ENCODE measurements at regions not wholly inside any gene's neighbourhood (a gene's known extent, or its start where the extent isn't known, plus 50 kb on each side); places are given as distances from the start of the nearest gene placed in this dataset.

- Histone ChIP-seq H3K4me3 (ENCODE audit: low read length in 2 of 2) (no peak overlapping the region), H3K9me3 (ENCODE audit: control insufficient read depth, low read length) (no peaks in the 10 kb centered on the region), H3K27ac (ENCODE audit: low read depth in 1 of 2, low read length in 2 of 2) (no peak overlapping the region), H3K4me1 (ENCODE audit: control insufficient read depth in 1 of 2, insufficient read depth in 2 of 2, low read length in 2 of 2) (no peaks in the 10 kb centered on the region), H3K36me3 (ENCODE audit: control insufficient read depth in 1 of 2, insufficient read depth in 2 of 2, low read length in 1 of 2) (no peaks in the 10 kb centered on the region), H3K27me3 (ENCODE audit: control insufficient read depth in 1 of 2, insufficient read depth in 2 of 2, low read length in 1 of 2) (no peaks in the 10 kb centered on the region)
- no peak for ATAC-seq (ENCODE audit: low FRiP score)
- intact Hi-C loops (cut with DNase I) = no loop called here
- no peak for DNase-seq
Measured at GRCh38 chr3:84538597-84538996, 420.2 kb upstream of the CADM2 start.

GRCh38 chr3:84547207-84547606, 411.6 kb upstream of the CADM2 start:
- H3K36me3 ChIP-seq (ENCODE audit: control insufficient read depth in 1 of 2, insufficient read depth in 2 of 2, low read length in 1 of 2) = no peaks in the 10 kb centered on the region
- ATAC-seq (ENCODE audit: low FRiP score) = no peak
- no peak for DNase-seq
- WGBS, 2 donors = 48 to 50% methylated on average over 3 of the region's 3 CpGs
- H3K9me3 ChIP-seq (ENCODE audit: control insufficient read depth, low read length) = no peaks in the 10 kb centered on the region
- intact Hi-C loops (cut with DNase I) = loop anchor here in 1 of 2 donors (10.0 kb wide), 1 partner anchor 1028 kb away; no protein-coding TSS in a partner anchor
- no peaks in the 10 kb centered on the region for H3K27me3 ChIP-seq (ENCODE audit: control insufficient read depth in 1 of 2, insufficient read depth in 2 of 2, low read length in 1 of 2)
- no peak overlapping the region for H3K27ac ChIP-seq (ENCODE audit: low read depth in 1 of 2, low read length in 2 of 2)
- H3K4me1 ChIP-seq (ENCODE audit: control insufficient read depth in 1 of 2, insufficient read depth in 2 of 2, low read length in 2 of 2) = no peaks in the 10 kb centered on the region
- H3K4me3 ChIP-seq (ENCODE audit: low read length in 2 of 2) = no peak overlapping the region

GRCh38 chr3:84547971-84548970, 410.5 kb upstream of the CADM2 start:
- H3K9me3 ChIP-seq (ENCODE audit: control insufficient read depth, low read length) = no peaks in the 10 kb centered on the region
- 56 to 57% methylated on average over 23 of the region's 23 CpGs for WGBS, 2 donors
- no peak for DNase-seq
- H3K4me1 ChIP-seq (ENCODE audit: control insufficient read depth in 1 of 2, insufficient read depth in 2 of 2, low read length in 2 of 2) = no peaks in the 10 kb centered on the region
- no peaks in the 10 kb centered on the region for H3K27me3 ChIP-seq (ENCODE audit: control insufficient read depth in 1 of 2, insufficient read depth in 2 of 2, low read length in 1 of 2)
- ATAC-seq (ENCODE audit: low FRiP score) = peak; percentile 57
- H3K36me3 ChIP-seq (ENCODE audit: control insufficient read depth in 1 of 2, insufficient read depth in 2 of 2, low read length in 1 of 2) = no peaks in the 10 kb centered on the region
- intact Hi-C loops (cut with DNase I) = loop anchor here in 1 of 2 donors (10.0 kb wide), 1 partner anchor 1027 kb away; no protein-coding TSS in a partner anchor
- no peak overlapping the region for H3K4me3 ChIP-seq (ENCODE audit: low read length in 2 of 2)
- H3K27ac ChIP-seq (ENCODE audit: low read depth in 1 of 2, low read length in 2 of 2) = no peak overlapping the region

DNA sequence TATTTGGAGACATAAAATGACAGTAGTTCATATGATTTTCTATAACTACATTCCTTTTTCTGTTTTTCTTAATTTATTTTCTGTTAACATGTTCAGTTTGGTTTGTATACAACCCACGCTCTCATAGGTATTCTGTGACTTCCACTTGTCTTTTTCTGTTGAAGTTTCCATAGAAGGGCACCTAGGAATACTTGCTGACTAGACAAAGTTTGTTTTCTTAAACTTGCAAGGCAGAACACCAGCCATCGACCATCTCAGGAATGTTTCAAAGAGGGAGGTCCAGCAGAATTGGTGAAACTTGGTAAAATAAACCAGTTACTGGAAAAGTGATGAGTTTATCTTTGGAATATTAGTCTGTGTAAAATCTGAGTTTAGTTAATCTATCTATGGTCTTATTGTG, 403.2 kb upstream of the CADM2 start:
- Histone ChIP-seq H3K4me1 (ENCODE audit: control insufficient read depth in 1 of 2, insufficient read depth in 2 of 2, low read length in 2 of 2) (no peaks in the 10 kb centered on the region), H3K4me3 (ENCODE audit: low read length in 2 of 2) (no peak overlapping the region), H3K36me3 (ENCODE audit: control insufficient read depth in 1 of 2, insufficient read depth in 2 of 2, low read length in 1 of 2) (no peaks in the 10 kb centered on the region), H3K27me3 (ENCODE audit: control insufficient read depth in 1 of 2, insufficient read depth in 2 of 2, low read length in 1 of 2) (no peaks in the 10 kb centered on the region), H3K9me3 (ENCODE audit: control insufficient read depth, low read length) (no peaks in the 10 kb centered on the region), H3K27ac (ENCODE audit: low read depth in 1 of 2, low read length in 2 of 2) (no peak overlapping the region)
- DNase-seq (no peak), ATAC-seq (ENCODE audit: low FRiP score) (no peak)
- 41 to 46% methylated on average over 2 of the region's 2 CpGs for WGBS, 2 donors
- intact Hi-C loops (cut with DNase I) = no loop called here

DNA sequence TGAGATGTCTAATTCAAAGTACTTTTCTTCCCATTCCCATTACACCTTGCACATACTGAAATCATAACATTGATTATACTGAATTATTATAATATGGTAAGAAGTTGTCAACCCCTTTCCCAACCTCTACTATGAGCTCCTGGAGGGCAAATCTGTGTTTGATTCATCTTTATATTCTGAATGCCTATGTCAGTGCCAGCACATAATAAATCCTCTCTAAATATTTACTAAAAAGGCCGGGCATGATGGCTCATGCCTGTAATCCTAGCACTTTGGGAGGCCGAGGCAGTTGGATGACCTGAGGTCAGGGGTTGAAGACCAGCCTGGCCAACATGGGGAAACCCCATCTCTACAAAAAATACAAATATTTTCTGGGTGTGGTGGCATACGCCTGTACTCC, 392.5 kb upstream of the CADM2 start:
- DNase-seq (no peak), ATAC-seq (ENCODE audit: low FRiP score) (no peak)
- Histone ChIP-seq H3K4me1 (ENCODE audit: control insufficient read depth in 1 of 2, insufficient read depth in 2 of 2, low read length in 2 of 2) (no peaks in the 10 kb centered on the region), H3K27me3 (ENCODE audit: control insufficient read depth in 1 of 2, insufficient read depth in 2 of 2, low read length in 1 of 2) (no peaks in the 10 kb centered on the region), H3K36me3 (ENCODE audit: control insufficient read depth in 1 of 2, insufficient read depth in 2 of 2, low read length in 1 of 2) (no peaks in the 10 kb centered on the region), H3K9me3 (ENCODE audit: control insufficient read depth, low read length) (no peaks in the 10 kb centered on the region), H3K27ac (ENCODE audit: low read depth in 1 of 2, low read length in 2 of 2) (no peak overlapping the region), H3K4me3 (ENCODE audit: low read length in 2 of 2) (no peak overlapping the region)
- WGBS, 2 donors = 44 to 63% methylated on average over 3 of the region's 3 CpGs
- intact Hi-C loops (cut with DNase I) = no loop called here

- ATAC-seq (ENCODE audit: low FRiP score) (no peak), DNase-seq (no peak)
- H3K27ac ChIP-seq (ENCODE audit: low read depth in 1 of 2, low read length in 2 of 2) = no peak overlapping the region
- no peaks in the 10 kb centered on the region for H3K36me3 ChIP-seq (ENCODE audit: control insufficient read depth in 1 of 2, insufficient read depth in 2 of 2, low read length in 1 of 2)
- no peaks in the 10 kb centered on the region for H3K9me3 ChIP-seq (ENCODE audit: control insufficient read depth, low read length)
- H3K4me1 ChIP-seq (ENCODE audit: control insufficient read depth in 1 of 2, insufficient read depth in 2 of 2, low read length in 2 of 2) = no peaks in the 10 kb centered on the region
- no peak overlapping the region for H3K4me3 ChIP-seq (ENCODE audit: low read length in 2 of 2)
- no peaks in the 10 kb centered on the region for H3K27me3 ChIP-seq (ENCODE audit: control insufficient read depth in 1 of 2, insufficient read depth in 2 of 2, low read length in 1 of 2)
- intact Hi-C loops (cut with DNase I) = no loop called here
- WGBS, 2 donors = 88 to 91% methylated on average over 4 of the region's 4 CpGs
Measured at GRCh38 chr3:84567796-84568195, 391.0 kb upstream of the CADM2 start.

DNA sequence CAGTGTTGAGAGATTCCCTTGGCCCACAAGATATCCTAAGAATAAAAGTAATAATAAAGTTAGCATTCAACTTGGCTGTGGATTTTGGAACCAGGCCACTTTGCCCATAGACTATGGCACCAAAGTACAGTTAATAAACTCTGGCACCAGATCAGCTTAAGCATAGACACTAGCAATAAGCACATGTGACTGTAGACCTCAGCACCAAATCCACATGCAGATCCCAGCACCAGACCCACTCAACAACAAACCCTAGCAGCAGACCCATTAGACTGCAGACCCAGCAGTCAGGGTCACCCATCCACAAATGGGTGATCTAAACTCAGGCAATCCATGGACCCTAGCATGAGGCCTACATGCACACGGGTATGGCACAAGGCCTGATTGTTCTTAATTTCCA, 384.8 kb upstream of the CADM2 start:
- intact Hi-C loops (cut with DNase I) = no loop called here
- no peak for ATAC-seq (ENCODE audit: low FRiP score)
- H3K27me3 ChIP-seq (ENCODE audit: control insufficient read depth in 1 of 2, insufficient read depth in 2 of 2, low read length in 1 of 2) = no peaks in the 10 kb centered on the region

DNA sequence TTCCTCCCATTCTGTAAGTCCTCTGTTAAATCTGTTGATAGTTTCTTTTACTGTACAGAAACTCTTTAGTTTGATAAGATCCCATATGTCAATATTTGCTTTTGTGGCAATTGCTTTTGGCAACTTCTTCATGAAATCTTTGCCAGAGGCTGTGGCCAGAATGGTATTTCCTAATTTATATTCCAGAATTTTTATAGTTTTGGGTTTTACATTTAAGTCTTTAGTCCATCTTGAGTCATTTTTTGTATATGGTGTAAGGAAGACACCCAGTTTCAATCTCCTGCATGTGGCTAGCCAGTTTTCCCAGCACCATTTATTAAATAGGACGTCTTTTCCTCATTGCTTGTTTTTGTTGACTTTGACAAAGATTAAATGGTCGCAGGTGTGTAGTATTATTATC, 372.4 kb upstream of the CADM2 start:
- H3K9me3 ChIP-seq (ENCODE audit: control insufficient read depth, low read length) = no peaks in the 10 kb centered on the region
- ATAC-seq (ENCODE audit: low FRiP score) (no peak), DNase-seq (no peak)
- no peaks in the 10 kb centered on the region for H3K36me3 ChIP-seq (ENCODE audit: control insufficient read depth in 1 of 2, insufficient read depth in 2 of 2, low read length in 1 of 2)
- WGBS, 2 donors = 30 to 44% methylated on average over 2 of the region's 2 CpGs
- intact Hi-C loops (cut with DNase I) = no loop called here
- H3K27ac ChIP-seq (ENCODE audit: low read depth in 1 of 2, low read length in 2 of 2) = no peak overlapping the region
- H3K4me3 ChIP-seq (ENCODE audit: low read length in 2 of 2) = no peak overlapping the region
- no peaks in the 10 kb centered on the region for H3K27me3 ChIP-seq (ENCODE audit: control insufficient read depth in 1 of 2, insufficient read depth in 2 of 2, low read length in 1 of 2)
- no peaks in the 10 kb centered on the region for H3K4me1 ChIP-seq (ENCODE audit: control insufficient read depth in 1 of 2, insufficient read depth in 2 of 2, low read length in 2 of 2)

More for the DNA sequence above, 384.8 kb upstream of the CADM2 start:
- Histone ChIP-seq H3K27ac (ENCODE audit: low read depth in 1 of 2, low read length in 2 of 2) (no peak overlapping the region), H3K4me1 (ENCODE audit: control insufficient read depth in 1 of 2, insufficient read depth in 2 of 2, low read length in 2 of 2) (no peaks in the 10 kb centered on the region), H3K9me3 (ENCODE audit: control insufficient read depth, low read length) (peaks cover 2% of the 10 kb centered on the region), H3K36me3 (ENCODE audit: control insufficient read depth in 1 of 2, insufficient read depth in 2 of 2, low read length in 1 of 2) (no peaks in the 10 kb centered on the region), H3K4me3 (ENCODE audit: low read length in 2 of 2) (no peak overlapping the region)
- WGBS, 2 donors = 84 to 88% methylated on average over 1 of the region's 1 CpG
- no peak for DNase-seq

DNA sequence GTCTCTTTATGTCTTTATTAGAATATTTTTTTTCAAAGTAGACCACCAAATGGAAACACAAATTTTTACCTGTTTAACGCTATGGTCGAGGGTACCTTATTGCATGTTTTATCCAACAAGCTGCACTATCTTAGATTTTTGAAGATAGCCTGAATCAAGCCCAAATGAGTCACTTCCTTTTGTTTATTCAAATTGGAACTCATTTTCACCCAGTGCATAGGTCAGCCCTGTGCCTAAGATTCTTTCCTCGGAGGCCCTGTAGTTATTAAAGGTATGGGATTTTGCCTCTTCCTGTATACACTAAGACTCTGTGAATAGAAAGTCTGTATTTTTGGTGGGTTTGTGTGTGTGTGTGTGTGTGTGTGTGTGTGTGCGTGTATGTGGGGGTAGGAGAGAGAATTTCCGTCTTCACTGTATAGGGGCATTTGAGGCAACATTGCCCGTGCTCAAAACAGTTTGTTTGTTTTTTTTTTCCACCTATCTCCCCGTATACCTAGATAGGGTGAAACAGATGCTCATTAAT, 358.0 kb upstream of the CADM2 start:
- Histone ChIP-seq H3K9me3 (ENCODE audit: control insufficient read depth, low read length) (peaks cover 2% of the 10 kb centered on the region), H3K4me3 (ENCODE audit: low read length in 2 of 2) (no peak overlapping the region), H3K27ac (ENCODE audit: low read depth in 1 of 2, low read length in 2 of 2) (no peak overlapping the region), H3K36me3 (ENCODE audit: control insufficient read depth in 1 of 2, insufficient read depth in 2 of 2, low read length in 1 of 2) (no peaks in the 10 kb centered on the region), H3K4me1 (ENCODE audit: control insufficient read depth in 1 of 2, insufficient read depth in 2 of 2, low read length in 2 of 2) (no peaks in the 10 kb centered on the region), H3K27me3 (ENCODE audit: control insufficient read depth in 1 of 2, insufficient read depth in 2 of 2, low read length in 1 of 2) (no peaks in the 10 kb centered on the region)
- no peak for DNase-seq
- intact Hi-C loops (cut with DNase I) = no loop called here
- 61% methylated on average over 7 of the region's 7 CpGs for WGBS, 2 donors
- ATAC-seq (ENCODE audit: low FRiP score) = no peak

All from aorta (tissue), 5 donors.